ENCODE measurements at regions not wholly inside any gene's neighbourhood (a gene's known extent, or its start where the extent isn't known, plus 50 kb on each side); places are given as distances from the start of the nearest gene placed in this dataset.

- Histone ChIP-seq H3K9me3 (ENCODE audit: control insufficient read depth, insufficient read depth, low read length) (no peaks in the 10 kb centered on the region), H3K9ac (ENCODE audit: low read depth, low read length) (no peak overlapping the region), H3K36me3 (ENCODE audit: insufficient read depth, low read length) (no peaks in the 10 kb centered on the region), H3K4me1 (ENCODE audit: insufficient read depth, low read length) (no peaks in the 10 kb centered on the region)
These were observed 259.1 kb upstream of the DAPK1 start for GRCh38 chr9:87238545-87238944.

GRCh38 chr9:87239312-87239711, 258.4 kb upstream of the DAPK1 start:
- H3K9me3 ChIP-seq (ENCODE audit: control insufficient read depth, insufficient read depth, low read length): no peaks in the 10 kb centered on the region
- no peak overlapping the region for H3K9ac ChIP-seq (ENCODE audit: low read depth, low read length)
- H3K36me3 ChIP-seq (ENCODE audit: insufficient read depth, low read length): no peaks in the 10 kb centered on the region
- H3K4me1 ChIP-seq (ENCODE audit: insufficient read depth, low read length): no peaks in the 10 kb centered on the region

- Histone ChIP-seq H3K9ac (ENCODE audit: low read depth, low read length) (no peak overlapping the region), H3K9me3 (ENCODE audit: control insufficient read depth, insufficient read depth, low read length) (no peaks in the 10 kb centered on the region), H3K36me3 (ENCODE audit: insufficient read depth, low read length) (no peaks in the 10 kb centered on the region), H3K4me1 (ENCODE audit: insufficient read depth, low read length) (no peaks in the 10 kb centered on the region)
These were observed 254.1 kb upstream of the DAPK1 start for GRCh38 chr9:87243602-87244001.

- Histone ChIP-seq H3K36me3 (ENCODE audit: insufficient read depth, low read length) (no peaks in the 10 kb centered on the region), H3K9ac (ENCODE audit: low read depth, low read length) (no peak overlapping the region), H3K4me1 (ENCODE audit: insufficient read depth, low read length) (no peaks in the 10 kb centered on the region), H3K9me3 (ENCODE audit: control insufficient read depth, insufficient read depth, low read length) (no peaks in the 10 kb centered on the region)
These were observed 252.4 kb upstream of the DAPK1 start for GRCh38 chr9:87245271-87245670.

- H3K36me3 ChIP-seq (ENCODE audit: insufficient read depth, low read length): no peaks in the 10 kb centered on the region
- no peaks in the 10 kb centered on the region for H3K9me3 ChIP-seq (ENCODE audit: control insufficient read depth, insufficient read depth, low read length)
- H3K9ac ChIP-seq (ENCODE audit: low read depth, low read length): no peak overlapping the region
- H3K4me1 ChIP-seq (ENCODE audit: insufficient read depth, low read length): no peaks in the 10 kb centered on the region
These were observed 250.6 kb upstream of the DAPK1 start for GRCh38 chr9:87247097-87247496.

GRCh38 chr9:87249029-87249428, 248.6 kb upstream of the DAPK1 start:
- Histone ChIP-seq H3K36me3 (ENCODE audit: insufficient read depth, low read length) (no peaks in the 10 kb centered on the region), H3K4me1 (ENCODE audit: insufficient read depth, low read length) (no peaks in the 10 kb centered on the region), H3K9ac (ENCODE audit: low read depth, low read length) (no peak overlapping the region), H3K9me3 (ENCODE audit: control insufficient read depth, insufficient read depth, low read length) (no peaks in the 10 kb centered on the region)

- Histone ChIP-seq H3K9ac (ENCODE audit: low read depth, low read length) (no peak overlapping the region), H3K9me3 (ENCODE audit: control insufficient read depth, insufficient read depth, low read length) (no peaks in the 10 kb centered on the region), H3K4me1 (ENCODE audit: insufficient read depth, low read length) (no peaks in the 10 kb centered on the region), H3K36me3 (ENCODE audit: insufficient read depth, low read length) (no peaks in the 10 kb centered on the region; the same call in 1 of the 2 replicates)
These were observed 247.5 kb upstream of the DAPK1 start for GRCh38 chr9:87250205-87250604.

GRCh38 chr9:87255431-87256155, 242.1 kb upstream of the DAPK1 start:
- Histone ChIP-seq H3K9ac (ENCODE audit: low read depth, low read length) (no peak overlapping the region), H3K4me1 (ENCODE audit: insufficient read depth, low read length) (no peaks in the 10 kb centered on the region), H3K9me3 (ENCODE audit: control insufficient read depth, insufficient read depth, low read length) (no peaks in the 10 kb centered on the region), H3K36me3 (ENCODE audit: insufficient read depth, low read length) (no peaks in the 10 kb centered on the region; the same call in 1 of the 2 replicates)

- Histone ChIP-seq H3K9me3 (ENCODE audit: control insufficient read depth, insufficient read depth, low read length) (no peaks in the 10 kb centered on the region), H3K36me3 (ENCODE audit: insufficient read depth, low read length) (no peaks in the 10 kb centered on the region; the same call in 1 of the 2 replicates), H3K4me1 (ENCODE audit: insufficient read depth, low read length) (no peaks in the 10 kb centered on the region), H3K9ac (ENCODE audit: low read depth, low read length) (no peak overlapping the region)
These were observed 240.7 kb upstream of the DAPK1 start for GRCh38 chr9:87256973-87257372.

- H3K4me1 ChIP-seq (ENCODE audit: insufficient read depth, low read length): no peaks in the 10 kb centered on the region
- no peaks in the 10 kb centered on the region for H3K36me3 ChIP-seq (ENCODE audit: insufficient read depth, low read length)
These were observed 237.8 kb upstream of the DAPK1 start for GRCh38 chr9:87259543-87260518.

GRCh38 chr9:87263291-87263690, 234.4 kb upstream of the DAPK1 start:
- Histone ChIP-seq H3K9me3 (ENCODE audit: control insufficient read depth, insufficient read depth, low read length) (0 out of 2 replicates have a peak, but pooled peaks cover 2% of the 10 kb centered on the region), H3K36me3 (ENCODE audit: insufficient read depth, low read length) (no peaks in the 10 kb centered on the region), H3K4me1 (ENCODE audit: insufficient read depth, low read length) (no peaks in the 10 kb centered on the region), H3K9ac (ENCODE audit: low read depth, low read length) (no peak overlapping the region)

More at GRCh38 chr9:87259543-87260518, 237.8 kb upstream of the DAPK1 start:
- H3K9me3 ChIP-seq (ENCODE audit: control insufficient read depth, insufficient read depth, low read length): no peaks in the 10 kb centered on the region
- no peak overlapping the region for H3K9ac ChIP-seq (ENCODE audit: low read depth, low read length)

GRCh38 chr9:87266697-87267096, 231.0 kb upstream of the DAPK1 start:
- Histone ChIP-seq H3K9ac (ENCODE audit: low read depth, low read length) (no peak overlapping the region), H3K4me1 (ENCODE audit: insufficient read depth, low read length) (no peaks in the 10 kb centered on the region), H3K36me3 (ENCODE audit: insufficient read depth, low read length) (no peaks in the 10 kb centered on the region), H3K9me3 (ENCODE audit: control insufficient read depth, insufficient read depth, low read length) (0 out of 2 replicates have a peak, but pooled peaks cover 2% of the 10 kb centered on the region)

- Histone ChIP-seq H3K9ac (ENCODE audit: low read depth, low read length) (no peak overlapping the region), H3K36me3 (ENCODE audit: insufficient read depth, low read length) (no peaks in the 10 kb centered on the region), H3K9me3 (ENCODE audit: control insufficient read depth, insufficient read depth, low read length) (0 out of 2 replicates have a peak, but pooled peaks cover 2% of the 10 kb centered on the region), H3K4me1 (ENCODE audit: insufficient read depth, low read length) (no peaks in the 10 kb centered on the region)
These were observed 230.2 kb upstream of the DAPK1 start for GRCh38 chr9:87267251-87268070.
